ENCODE measurements at regions not wholly inside any gene's neighbourhood (a gene's known extent, or its start where the extent isn't known, plus 50 kb on each side); places are given as distances from the start of the nearest gene placed in this dataset.
"Not testable (repeated sequence)": the region's sequence is repeated elsewhere in the genome, so short reads cannot be mapped to it uniquely, and the experiment has no call there.

DNA sequence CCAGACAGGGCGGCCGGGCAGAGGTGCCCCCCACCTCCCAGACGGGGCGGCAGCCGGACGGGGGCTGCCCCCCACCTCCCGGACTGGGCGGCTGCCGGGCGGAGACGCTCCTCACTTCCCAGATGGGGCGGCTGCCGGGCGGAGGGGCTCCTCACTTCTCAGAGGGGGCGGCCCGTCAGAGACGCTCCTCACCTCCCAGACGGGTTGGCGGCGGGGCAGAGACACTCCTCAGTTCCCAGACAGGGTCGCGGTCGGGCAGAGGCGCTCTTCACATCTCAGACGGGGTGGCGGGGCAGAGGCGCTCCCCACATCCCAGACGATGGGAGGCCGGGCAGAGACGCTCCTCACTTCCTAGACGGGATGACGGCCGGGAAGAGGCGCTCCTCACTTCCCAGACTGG is 68.5 kb upstream of the GPC4 start:
- not testable (repeated sequence) for H3K36me3 ChIP-seq (ENCODE audit: control insufficient read depth, insufficient read depth, low read length); H3K4me3 ChIP-seq (ENCODE audit: low read depth, low read length); H3K27me3 ChIP-seq (ENCODE audit: control insufficient read depth, insufficient read depth, low read length); DNase-seq (ENCODE audit: low read depth)

DNA sequence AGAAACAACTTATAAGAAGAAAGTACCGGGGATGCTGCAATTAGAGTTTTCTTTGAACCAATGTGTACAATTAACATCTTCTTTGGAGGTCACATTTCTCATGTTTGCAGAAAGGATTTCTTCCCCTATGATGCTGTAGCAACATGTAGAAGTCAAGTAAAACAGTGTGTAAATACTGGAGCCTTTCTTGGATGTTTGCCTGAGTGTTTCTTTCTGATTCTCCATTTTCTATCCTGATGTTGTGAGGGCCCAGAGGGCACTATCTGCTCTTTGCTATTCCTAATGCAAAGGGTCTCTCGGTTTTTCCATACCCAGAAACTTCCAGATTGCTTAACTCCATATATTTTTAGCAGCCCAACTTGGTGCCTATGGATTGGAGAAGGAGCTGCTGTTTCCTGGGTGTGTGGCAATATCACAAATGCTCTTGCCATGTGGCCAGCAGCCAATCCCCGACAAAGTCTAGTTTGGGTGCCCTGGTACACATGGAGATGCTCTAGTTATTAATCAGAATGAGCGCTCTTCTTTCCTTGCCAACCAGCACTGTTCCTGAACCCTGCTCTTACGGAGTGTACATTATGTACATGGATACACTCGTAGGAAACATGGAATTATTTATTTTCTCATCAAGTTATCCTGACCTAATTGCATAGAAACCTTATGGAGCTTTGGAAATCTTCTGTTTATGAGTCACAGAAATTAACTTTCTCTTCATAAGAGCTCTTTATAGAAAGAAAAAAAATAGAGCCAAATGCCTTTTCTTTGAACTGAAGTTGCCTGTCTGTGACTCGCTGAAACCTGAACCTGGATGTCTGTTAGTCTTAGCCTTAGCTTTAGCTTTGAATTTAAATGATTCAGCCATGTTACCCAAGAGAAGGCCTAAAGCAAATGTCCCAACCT is 67.0 kb upstream of the GPC4 start:
- Histone ChIP-seq H3K4me3 (ENCODE audit: low read depth, low read length) (no peak overlapping the region), H3K27me3 (ENCODE audit: control insufficient read depth, insufficient read depth, low read length) (no peaks in the 10 kb centered on the region), H3K36me3 (ENCODE audit: control insufficient read depth, insufficient read depth, low read length) (no peaks in the 10 kb centered on the region)
- peak; percentile 5 for DNase-seq (ENCODE audit: low read depth)
- TF ChIP-seq, protein P1, sequence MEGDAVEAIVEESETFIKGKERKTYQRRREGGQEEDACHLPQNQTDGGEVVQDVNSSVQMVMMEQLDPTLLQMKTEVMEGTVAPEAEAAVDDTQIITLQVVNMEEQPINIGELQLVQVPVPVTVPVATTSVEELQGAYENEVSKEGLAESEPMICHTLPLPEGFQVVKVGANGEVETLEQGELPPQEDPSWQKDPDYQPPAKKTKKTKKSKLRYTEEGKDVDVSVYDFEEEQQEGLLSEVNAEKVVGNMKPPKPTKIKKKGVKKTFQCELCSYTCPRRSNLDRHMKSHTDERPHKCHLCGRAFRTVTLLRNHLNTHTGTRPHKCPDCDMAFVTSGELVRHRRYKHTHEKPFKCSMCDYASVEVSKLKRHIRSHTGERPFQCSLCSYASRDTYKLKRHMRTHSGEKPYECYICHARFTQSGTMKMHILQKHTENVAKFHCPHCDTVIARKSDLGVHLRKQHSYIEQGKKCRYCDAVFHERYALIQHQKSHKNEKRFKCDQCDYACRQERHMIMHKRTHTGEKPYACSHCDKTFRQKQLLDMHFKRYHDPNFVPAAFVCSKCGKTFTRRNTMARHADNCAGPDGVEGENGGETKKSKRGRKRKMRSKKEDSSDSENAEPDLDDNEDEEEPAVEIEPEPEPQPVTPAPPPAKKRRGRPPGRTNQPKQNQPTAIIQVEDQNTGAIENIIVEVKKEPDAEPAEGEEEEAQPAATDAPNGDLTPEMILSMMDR (IDR thresholded peaks at IDR 0.05; ENCODE audit: insufficient read depth, low read length, poor library complexity, severe bottlenecking), result no peak

DNA sequence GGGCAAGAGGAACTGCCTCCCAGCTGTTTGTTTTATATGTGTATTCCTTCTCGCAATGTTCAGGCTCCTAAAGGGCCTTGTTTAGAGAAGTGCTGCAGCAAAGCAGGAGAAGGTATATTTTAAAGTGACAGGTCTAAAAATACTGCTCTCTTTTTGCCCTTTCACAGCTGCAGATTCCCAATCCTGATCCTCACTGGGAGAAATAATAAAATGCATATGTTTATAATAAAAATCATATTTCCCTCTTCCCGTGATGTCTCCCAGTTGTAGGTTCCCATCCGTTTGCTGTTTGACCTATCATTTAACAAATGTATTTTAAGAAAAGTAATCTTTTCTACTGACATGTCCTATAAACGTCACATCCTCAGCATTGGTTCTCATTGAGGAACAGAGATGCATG is 62.7 kb upstream of the GPC4 start:
- H3K4me3 ChIP-seq (ENCODE audit: low read depth, low read length), result no peak overlapping the region
- H3K36me3 ChIP-seq (ENCODE audit: control insufficient read depth, insufficient read depth, low read length), result no peaks in the 10 kb centered on the region
- no peaks in the 10 kb centered on the region for H3K27me3 ChIP-seq (ENCODE audit: control insufficient read depth, insufficient read depth, low read length)
- no peak for DNase-seq (ENCODE audit: low read depth)
- TF ChIP-seq, protein P1 (IDR thresholded peaks at IDR 0.05; ENCODE audit: insufficient read depth, low read length, poor library complexity, severe bottlenecking), result no peak

DNA sequence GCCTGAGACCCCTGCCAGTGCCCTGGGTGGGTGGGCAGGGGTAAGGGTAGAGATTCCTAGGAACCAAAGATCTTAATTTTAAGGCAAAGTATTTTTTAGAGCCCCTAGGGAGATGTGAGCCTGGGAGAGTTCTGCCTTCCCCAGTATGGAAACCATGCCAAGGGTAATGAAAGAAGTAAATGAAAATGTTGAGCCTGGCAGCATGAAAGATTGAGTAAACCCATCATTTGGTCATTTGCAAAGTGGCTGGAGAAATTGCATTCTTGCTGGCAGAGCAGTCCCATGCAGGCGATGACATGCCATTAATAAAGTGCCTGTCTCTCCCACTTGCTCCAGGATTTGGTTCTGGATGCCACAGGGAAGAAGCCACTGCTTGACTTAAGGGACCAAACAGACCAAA is 60.7 kb upstream of the GPC4 start:
- Histone ChIP-seq H3K27me3 (ENCODE audit: control insufficient read depth, insufficient read depth, low read length) (no peaks in the 10 kb centered on the region), H3K4me3 (ENCODE audit: low read depth, low read length) (no peak overlapping the region), H3K36me3 (ENCODE audit: control insufficient read depth, insufficient read depth, low read length) (no peaks in the 10 kb centered on the region)
- TF ChIP-seq, protein P1 (IDR thresholded peaks at IDR 0.05; ENCODE audit: insufficient read depth, low read length, poor library complexity, severe bottlenecking), result no peak
- no peak for DNase-seq (ENCODE audit: low read depth)

DNA sequence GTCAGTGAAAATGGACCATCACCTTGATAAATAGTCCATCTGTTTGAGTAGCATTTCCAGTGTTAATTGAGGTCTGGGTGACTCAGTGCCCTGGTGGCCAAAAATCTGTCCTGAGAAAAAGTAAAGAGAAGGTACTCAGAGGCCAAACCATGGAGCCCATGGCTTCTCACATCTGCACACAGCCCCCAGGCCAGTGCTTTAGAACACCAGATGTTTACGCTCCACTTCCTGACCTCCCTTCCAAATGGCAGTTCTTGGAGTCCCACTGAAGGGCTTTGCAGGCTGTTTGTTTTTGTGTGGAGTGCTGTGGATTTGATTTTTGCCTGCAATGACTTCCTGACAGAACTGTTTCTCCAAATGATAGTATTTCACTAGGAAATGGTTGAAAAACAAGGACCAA is 60.2 kb upstream of the GPC4 start:
- no peaks in the 10 kb centered on the region for H3K27me3 ChIP-seq (ENCODE audit: control insufficient read depth, insufficient read depth, low read length)
- TF ChIP-seq, protein P1 (IDR thresholded peaks at IDR 0.05; ENCODE audit: insufficient read depth, low read length, poor library complexity, severe bottlenecking), result no peak
- no peak overlapping the region for H3K4me3 ChIP-seq (ENCODE audit: low read depth, low read length)
- no peaks in the 10 kb centered on the region for H3K36me3 ChIP-seq (ENCODE audit: control insufficient read depth, insufficient read depth, low read length)
- DNase-seq (ENCODE audit: low read depth), result no peak

DNA sequence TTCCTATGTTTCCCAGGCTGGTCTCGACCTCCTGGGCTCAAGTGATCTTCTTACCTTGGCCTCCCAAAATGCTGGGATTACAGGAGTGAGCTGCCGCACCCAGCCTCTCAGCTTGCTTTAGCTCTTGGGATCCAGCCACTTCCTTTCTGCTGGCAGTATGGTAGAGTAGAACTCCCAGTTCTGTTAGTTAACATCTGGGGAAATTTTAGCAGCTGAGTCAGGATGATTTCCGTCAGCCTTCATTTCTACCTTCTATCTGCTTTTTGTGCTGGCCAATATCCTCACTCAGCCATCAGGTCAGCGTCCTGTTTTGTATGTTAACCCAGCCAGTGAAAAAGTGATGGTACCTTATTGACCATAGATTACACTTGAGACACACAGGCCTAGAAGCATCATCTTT is 59.3 kb upstream of the GPC4 start:
- no peaks in the 10 kb centered on the region for H3K36me3 ChIP-seq (ENCODE audit: control insufficient read depth, insufficient read depth, low read length)
- TF ChIP-seq, protein P1 (IDR thresholded peaks at IDR 0.05; ENCODE audit: insufficient read depth, low read length, poor library complexity, severe bottlenecking), result no peak
- no peak overlapping the region for H3K4me3 ChIP-seq (ENCODE audit: low read depth, low read length)
- no peaks in the 10 kb centered on the region for H3K27me3 ChIP-seq (ENCODE audit: control insufficient read depth, insufficient read depth, low read length)
- DNase-seq (ENCODE audit: low read depth), result no peak
